ENCODE measurements at regions not wholly inside any gene's neighbourhood (a gene's known extent, or its start where the extent isn't known, plus 50 kb on each side); places are given as distances from the start of the nearest gene placed in this dataset.
A peak's percentile ranks its signal among the peaks of the same experiment; 100 is the strongest.

DNA sequence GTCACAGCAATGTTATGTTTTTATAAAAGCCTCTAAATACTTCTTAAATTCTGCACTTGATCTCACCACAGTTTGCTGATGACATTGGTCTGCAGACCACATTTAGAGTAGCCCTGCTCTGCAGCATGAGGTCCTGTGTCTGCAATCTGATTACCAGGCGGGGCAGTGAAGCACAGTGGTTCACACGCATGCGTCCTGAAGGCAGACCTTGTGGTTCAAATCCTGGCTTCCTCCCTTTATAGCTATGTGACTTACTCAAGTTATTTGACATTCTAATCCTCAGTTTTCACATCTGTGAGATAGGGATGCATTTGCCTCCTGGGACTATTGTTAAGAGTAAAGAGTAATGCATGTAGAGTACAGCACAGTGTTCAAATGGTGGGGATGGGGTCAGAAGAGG is 50.3 kb downstream of the BMAL2 start:
- no peak for DNase-seq (ENCODE audit: low spot score)

DNA sequence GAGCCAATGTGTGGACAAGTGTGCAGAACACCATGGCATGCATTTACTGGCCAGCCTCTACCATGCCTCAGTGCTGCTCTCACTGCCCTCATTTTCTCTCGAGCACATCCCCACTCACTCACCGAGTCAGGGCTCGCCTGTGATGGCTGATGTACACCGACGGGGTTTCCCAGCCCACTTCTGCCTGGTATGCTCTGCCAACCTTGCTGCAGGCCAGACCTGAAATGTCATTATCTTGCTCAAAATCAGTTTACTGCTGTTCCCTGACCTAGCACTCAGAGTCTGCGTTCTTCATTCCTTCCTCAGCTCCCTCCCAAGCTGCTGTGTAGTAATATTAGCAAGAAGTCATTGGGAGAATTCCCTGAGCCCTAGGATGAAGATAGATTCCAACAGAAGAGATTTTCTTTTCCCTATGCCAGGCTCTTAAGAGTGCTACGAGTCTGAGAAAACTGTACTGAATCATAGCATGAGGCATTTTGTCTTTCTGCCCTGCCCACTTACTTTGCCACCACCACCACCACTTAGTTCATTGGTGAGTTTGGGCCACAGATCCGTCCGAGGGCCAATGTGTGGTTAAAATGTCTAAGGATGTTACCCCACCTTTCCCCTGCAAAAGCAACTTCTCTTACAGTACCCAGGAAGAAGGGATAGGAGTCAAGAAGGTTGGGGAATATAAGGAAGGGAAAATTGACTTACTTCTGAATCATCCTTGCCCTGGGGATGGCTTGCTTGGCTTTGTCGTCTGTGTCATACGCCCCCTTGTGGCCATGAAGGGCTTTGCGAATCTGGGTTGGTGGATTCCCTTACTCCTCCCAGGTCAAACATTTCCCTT is 51.0 kb downstream of the BMAL2 start:
- DNase-seq (ENCODE audit: low spot score) = peak; percentile 54

DNA sequence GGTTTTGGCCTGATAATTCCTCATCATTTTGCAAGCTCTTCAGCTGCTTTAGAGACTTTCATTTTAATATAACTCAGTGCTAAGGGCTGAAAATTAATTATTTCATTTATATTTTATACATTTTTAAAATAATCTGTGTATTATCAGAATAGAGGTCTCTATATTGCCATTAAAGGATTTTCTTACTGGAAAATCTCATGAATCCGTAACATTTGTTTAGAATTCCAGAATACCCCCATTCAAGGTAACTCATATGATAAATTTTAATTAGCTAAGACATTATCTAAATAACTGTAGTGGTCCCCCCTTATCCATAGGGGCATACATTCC is 51.6 kb downstream of the BMAL2 start:
- DNase-seq (ENCODE audit: low spot score) = no peak

GRCh38 chr12:27385766-27386564 is 53.3 kb downstream of the BMAL2 start:
- no peak for DNase-seq (ENCODE audit: low spot score)

DNA sequence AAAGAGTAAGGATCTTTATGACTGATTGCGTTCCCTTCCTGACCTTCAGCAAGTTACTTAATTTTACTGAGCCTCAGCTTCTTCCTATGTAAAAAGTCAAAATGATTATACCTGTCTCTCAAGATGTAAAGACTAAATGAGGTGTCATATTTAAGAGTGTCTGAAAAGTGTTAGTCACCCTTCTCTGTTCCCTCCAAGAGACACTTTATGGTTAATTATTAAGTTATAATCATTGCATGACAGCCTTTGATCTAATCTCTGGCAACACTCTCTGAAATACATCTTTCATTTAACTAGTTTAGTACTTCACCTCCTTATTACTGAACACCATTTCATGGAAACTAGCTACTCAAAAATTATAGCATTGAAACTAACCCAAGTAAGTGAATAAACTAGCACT is 54.8 kb downstream of the BMAL2 start:
- no peak for DNase-seq (ENCODE audit: low spot score)

- DNase-seq (ENCODE audit: low spot score) = no peak
Observed at GRCh38 chr12:27388650-27389049, 56.0 kb downstream of the BMAL2 start.

DNA sequence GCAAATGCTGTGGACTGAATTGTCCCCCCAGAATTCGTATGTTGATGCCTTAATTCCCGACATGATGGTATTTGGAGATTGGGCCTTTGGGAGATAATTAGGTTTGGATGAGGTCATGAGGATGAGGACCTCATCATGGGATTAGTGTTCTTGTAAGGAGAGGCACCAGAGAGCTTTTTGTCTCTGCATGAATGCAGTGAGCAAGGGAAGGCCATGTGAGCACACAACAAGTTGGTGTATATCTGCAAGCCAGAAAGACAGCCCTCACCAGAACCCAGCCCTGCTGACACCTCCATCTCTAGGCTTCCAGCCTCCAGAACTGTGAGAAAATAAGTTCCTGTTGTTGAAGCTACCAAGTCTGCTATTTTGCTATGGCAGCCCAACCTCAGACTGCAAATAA is 51.9 kb upstream of the SMCO2 start:
- DNase-seq (ENCODE audit: low spot score) = no peak

GRCh38 chr12:27396216-27396815 is 50.2 kb upstream of the SMCO2 start:
- DNase-seq (ENCODE audit: low spot score) = no peak

All from CD4-positive, alpha-beta T cell treated with Interleukin-6 at 100 ng/mL for 8 hours (primary cell).